ENCODE measurements at regions not wholly inside any gene's neighbourhood (a gene's known extent, or its start where the extent isn't known, plus 50 kb on each side); places are given as distances from the start of the nearest gene placed in this dataset.

GRCh38 chr6:16078064-16078463, 50.8 kb upstream of the MYLIP start:
- no peak for DNase-seq

GRCh38 chr6:16069671-16070070, 59.2 kb upstream of the MYLIP start:
- no peak for DNase-seq

GRCh38 chr6:16069222-16069621, 59.7 kb upstream of the MYLIP start:
- DNase-seq = no peak

GRCh38 chr6:16067568-16067967, 61.3 kb upstream of the MYLIP start:
- no peak for DNase-seq

- DNase-seq = no peak
These were observed 64.2 kb upstream of the MYLIP start for GRCh38 chr6:16064671-16065072.

- no peak for DNase-seq
These were observed 65.3 kb upstream of the MYLIP start for GRCh38 chr6:16063580-16063979.

- DNase-seq = peak; percentile 74
These were observed 67.1 kb upstream of the MYLIP start for GRCh38 chr6:16061818-16062217.

- no peak for DNase-seq
These were observed 68.8 kb upstream of the MYLIP start for GRCh38 chr6:16060039-16060438.

GRCh38 chr6:16059496-16059895, 69.4 kb upstream of the MYLIP start:
- no peak for DNase-seq

GRCh38 chr6:16058929-16059345, 69.9 kb upstream of the MYLIP start:
- DNase-seq = no peak

GRCh38 chr6:16058201-16058928, 70.5 kb upstream of the MYLIP start:
- peak; percentile 5 for DNase-seq

GRCh38 chr6:16057446-16057845, 71.4 kb upstream of the MYLIP start:
- DNase-seq = peak; percentile 27

- DNase-seq = peak; percentile 32
These were observed 72.5 kb upstream of the MYLIP start for GRCh38 chr6:16056263-16056870.

- DNase-seq = no peak
These were observed 73.0 kb upstream of the MYLIP start for GRCh38 chr6:16055852-16056251.

GRCh38 chr6:16049168-16049567, 79.7 kb upstream of the MYLIP start:
- peak; percentile 73 for DNase-seq

- no peak for DNase-seq
These were observed 80.7 kb upstream of the MYLIP start for GRCh38 chr6:16048221-16048620.

GRCh38 chr6:16047435-16047990, 81.4 kb upstream of the MYLIP start:
- DNase-seq = no peak

GRCh38 chr6:16045238-16045637, 83.6 kb upstream of the MYLIP start:
- no peak for DNase-seq

- no peak for DNase-seq
These were observed 84.7 kb upstream of the MYLIP start for GRCh38 chr6:16044211-16044643.

- DNase-seq = no peak
These were observed 85.4 kb upstream of the MYLIP start for GRCh38 chr6:16043171-16044135.

- no peak for DNase-seq
These were observed 86.1 kb upstream of the MYLIP start for GRCh38 chr6:16042751-16043150.

GRCh38 chr6:16041327-16041726, 87.6 kb upstream of the MYLIP start:
- no peak for DNase-seq

GRCh38 chr6:16040628-16040974, 88.3 kb upstream of the MYLIP start:
- no peak for DNase-seq

All from fibroblast of skin of right biceps (primary cell).